ENCODE measurements at regions not wholly inside any gene's neighbourhood (a gene's known extent, or its start where the extent isn't known, plus 50 kb on each side); places are given as distances from the start of the nearest gene placed in this dataset.

DNA sequence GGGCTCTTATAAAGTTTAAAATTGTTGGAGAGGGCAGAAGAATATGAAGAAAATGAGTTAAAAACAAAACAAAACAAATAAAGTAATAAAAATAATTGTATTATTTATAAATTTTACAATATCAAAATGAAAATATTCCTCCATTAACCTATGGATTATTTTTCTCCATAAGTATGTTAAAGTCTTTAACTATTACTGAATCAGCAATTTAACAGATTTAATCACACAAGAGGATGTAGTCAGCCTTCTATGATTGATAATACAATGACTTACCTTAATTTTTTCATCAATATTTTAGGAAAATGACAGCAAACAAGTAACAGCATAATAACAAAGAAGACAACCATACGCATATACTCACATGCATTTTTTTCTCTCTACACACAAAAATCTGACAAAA is 1195.3 kb upstream of the NUDT12 start:
- H3K4me1 ChIP-seq (ENCODE audit: control insufficient read depth, extremely low read depth, insufficient read depth, low read length), result no peaks in the 10 kb centered on the region
- no peak overlapping the region for H3K4me3 ChIP-seq (ENCODE audit: control insufficient read depth in 2 of 3, extremely low read depth in 1 of 3, insufficient read depth in 2 of 3, low read depth in 1 of 3, low read length in 3 of 3)
- no peak overlapping the region for H3K9ac ChIP-seq (ENCODE audit: control insufficient read depth, extremely low read depth, insufficient read depth, low read length)
- no peak for FAIRE-seq
- DNase-seq (ENCODE audit: low read depth, low spot score), result no peak
- no peaks in the 10 kb centered on the region for H3K9me3 ChIP-seq (ENCODE audit: control insufficient read depth, low read depth, low read length)
- H3K79me2 ChIP-seq (ENCODE audit: control insufficient read depth, insufficient read depth, low read length), result no peaks in the 10 kb centered on the region
- TF ChIP-seq EZH2 (IDR thresholded peaks at IDR 0.05; ENCODE audit: low read length), result no peak
- TF ChIP-seq, protein P1, sequence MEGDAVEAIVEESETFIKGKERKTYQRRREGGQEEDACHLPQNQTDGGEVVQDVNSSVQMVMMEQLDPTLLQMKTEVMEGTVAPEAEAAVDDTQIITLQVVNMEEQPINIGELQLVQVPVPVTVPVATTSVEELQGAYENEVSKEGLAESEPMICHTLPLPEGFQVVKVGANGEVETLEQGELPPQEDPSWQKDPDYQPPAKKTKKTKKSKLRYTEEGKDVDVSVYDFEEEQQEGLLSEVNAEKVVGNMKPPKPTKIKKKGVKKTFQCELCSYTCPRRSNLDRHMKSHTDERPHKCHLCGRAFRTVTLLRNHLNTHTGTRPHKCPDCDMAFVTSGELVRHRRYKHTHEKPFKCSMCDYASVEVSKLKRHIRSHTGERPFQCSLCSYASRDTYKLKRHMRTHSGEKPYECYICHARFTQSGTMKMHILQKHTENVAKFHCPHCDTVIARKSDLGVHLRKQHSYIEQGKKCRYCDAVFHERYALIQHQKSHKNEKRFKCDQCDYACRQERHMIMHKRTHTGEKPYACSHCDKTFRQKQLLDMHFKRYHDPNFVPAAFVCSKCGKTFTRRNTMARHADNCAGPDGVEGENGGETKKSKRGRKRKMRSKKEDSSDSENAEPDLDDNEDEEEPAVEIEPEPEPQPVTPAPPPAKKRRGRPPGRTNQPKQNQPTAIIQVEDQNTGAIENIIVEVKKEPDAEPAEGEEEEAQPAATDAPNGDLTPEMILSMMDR (optimal IDR thresholded peaks at IDR 0.05 in 1 of 3, IDR thresholded peaks at IDR 0.05 in 1 of 3, conservative IDR thresholded peaks at IDR 0.05 in 1 of 3; ENCODE audit: extremely low read depth in 1 of 3, insufficient read depth in 2 of 3, low read length in 3 of 3), result no peak
- H2AFZ ChIP-seq (ENCODE audit: control insufficient read depth, low read length), result no peak overlapping the region
- H3K4me2 ChIP-seq (ENCODE audit: control insufficient read depth, extremely low read depth, insufficient read depth, low read depth, low read length), result no peak overlapping the region
- dilution Hi-C loops (cut with MboI; ENCODE audit: extremely low pct_ligation_motif_present, low sequenced_read_pairs), result no loop called here
- H3K9me1 ChIP-seq (ENCODE audit: control insufficient read depth, extremely low read depth, insufficient read depth, low read length), result no peaks in the 10 kb centered on the region
- H3K36me3 ChIP-seq (ENCODE audit: control insufficient read depth in 2 of 2, extremely low read depth in 1 of 2, insufficient read depth in 2 of 2, low read length in 2 of 2), result no peaks in the 10 kb centered on the region
- H4K20me1 ChIP-seq (ENCODE audit: control insufficient read depth, extremely low read depth, insufficient read depth, low read length), result no peaks in the 10 kb centered on the region
- H3K27ac ChIP-seq (ENCODE audit: control insufficient read depth, insufficient read depth, low read length), result no peak overlapping the region
- no peaks in the 10 kb centered on the region for H3K27me3 ChIP-seq (ENCODE audit: control insufficient read depth, extremely low read depth, insufficient read depth, low read length)

DNA sequence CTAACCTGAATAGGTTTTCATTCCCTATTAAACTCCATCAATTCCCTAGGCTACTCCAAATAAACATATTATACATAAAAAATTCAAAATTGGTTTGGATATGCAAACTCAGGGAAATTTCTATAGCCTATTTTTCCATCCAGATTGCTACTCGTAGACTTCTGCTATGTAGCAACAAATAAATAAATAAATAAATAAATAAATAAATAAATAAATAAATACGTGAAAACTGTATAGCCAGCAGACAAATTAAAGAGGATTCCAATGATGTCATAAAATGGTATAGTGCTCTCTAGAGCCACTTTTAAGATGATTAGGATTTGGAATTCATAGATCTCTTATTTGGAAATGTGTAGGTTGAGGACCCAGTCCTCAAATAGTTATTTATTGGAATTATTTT is 1193.2 kb upstream of the NUDT12 start:
- H2AFZ ChIP-seq (ENCODE audit: control insufficient read depth, low read length), result no peak overlapping the region
- no peaks in the 10 kb centered on the region for H3K4me1 ChIP-seq (ENCODE audit: control insufficient read depth, extremely low read depth, insufficient read depth, low read length)
- no peaks in the 10 kb centered on the region for H3K9me3 ChIP-seq (ENCODE audit: control insufficient read depth, low read depth, low read length)
- H4K20me1 ChIP-seq (ENCODE audit: control insufficient read depth, extremely low read depth, insufficient read depth, low read length), result no peaks in the 10 kb centered on the region
- dilution Hi-C loops (cut with MboI; ENCODE audit: extremely low pct_ligation_motif_present, low sequenced_read_pairs), result no loop called here
- no peaks in the 10 kb centered on the region for H3K27me3 ChIP-seq (ENCODE audit: control insufficient read depth, extremely low read depth, insufficient read depth, low read length)
- no peak for DNase-seq (ENCODE audit: low read depth, low spot score)
- FAIRE-seq, result no peak
- TF ChIP-seq EZH2 (IDR thresholded peaks at IDR 0.05; ENCODE audit: low read length), result no peak
- TF ChIP-seq, protein P1 (optimal IDR thresholded peaks at IDR 0.05 in 1 of 3, IDR thresholded peaks at IDR 0.05 in 1 of 3, conservative IDR thresholded peaks at IDR 0.05 in 1 of 3; ENCODE audit: extremely low read depth in 1 of 3, insufficient read depth in 2 of 3, low read length in 3 of 3), result no peak
- no peak overlapping the region for H3K27ac ChIP-seq (ENCODE audit: control insufficient read depth, insufficient read depth, low read length)
- no peak overlapping the region for H3K4me3 ChIP-seq (ENCODE audit: control insufficient read depth in 2 of 3, extremely low read depth in 1 of 3, insufficient read depth in 2 of 3, low read depth in 1 of 3, low read length in 3 of 3)
- no peaks in the 10 kb centered on the region for H3K79me2 ChIP-seq (ENCODE audit: control insufficient read depth, insufficient read depth, low read length)
- no peak overlapping the region for H3K4me2 ChIP-seq (ENCODE audit: control insufficient read depth, extremely low read depth, insufficient read depth, low read depth, low read length)
- no peaks in the 10 kb centered on the region for H3K9me1 ChIP-seq (ENCODE audit: control insufficient read depth, extremely low read depth, insufficient read depth, low read length)
- H3K36me3 ChIP-seq (ENCODE audit: control insufficient read depth in 2 of 2, extremely low read depth in 1 of 2, insufficient read depth in 2 of 2, low read length in 2 of 2), result no peaks in the 10 kb centered on the region
- no peak overlapping the region for H3K9ac ChIP-seq (ENCODE audit: control insufficient read depth, extremely low read depth, insufficient read depth, low read length)
